Kidney (tissue), 13 donors: ENCODE measurements at regions not wholly inside any gene's neighbourhood (a gene's known extent, or its start where the extent isn't known, plus 50 kb on each side); places are given as distances from the start of the nearest gene placed in this dataset.
A peak's percentile ranks its signal among the peaks of the same experiment; 100 is the strongest.
"Not testable (repeated sequence)": the region's sequence is repeated elsewhere in the genome, so short reads cannot be mapped to it uniquely, and the experiment has no call there.

ENCODE experiments used
- DNase-seq, 5 donors: peaks; one replicate each; pipeline ENCODE4 v3.0.0-alpha.2; 2013 to 2020
- FAIRE-seq: peaks from 2 replicates; lab custom pipeline; 2012; peaks lifted over from hg19 to GRCh38; lab: Jason Lieb, UNC
- H3K27ac ChIP-seq, 2 donors: one replicate each; pipeline ENCODE4 v1.7.0; 2013; ENCODE audit warnings: low read depth in 2 of 2, low read length in 2 of 2, inconsistent platforms in 1 of 2
- H3K27me3 ChIP-seq: one replicate; pipeline ENCODE4 v1.7.1; 2013; ENCODE audit warnings: low read length, inconsistent platforms; ENCODE audit not compliant: control insufficient read depth, insufficient read depth
- H3K36me3 ChIP-seq, 3 donors: one replicate each; pipeline versions ENCODE4 v1.7.0 to v1.7.1; 2013; ENCODE audit warnings: low read length in 3 of 3, control low read depth in 1 of 3, inconsistent platforms in 1 of 3; ENCODE audit not compliant: insufficient read depth in 3 of 3, control insufficient read depth in 2 of 3
- H3K4me1 ChIP-seq, 3 donors: one replicate each; pipeline versions ENCODE4 v1.7.0 to v1.7.1; 2013; ENCODE audit warnings: low read length in 3 of 3, inconsistent platforms in 1 of 3, low read depth in 1 of 3; ENCODE audit not compliant: control insufficient read depth in 2 of 3, insufficient read depth in 2 of 3
- H3K4me3 ChIP-seq, 3 donors: one replicate each; pipeline versions ENCODE4 v1.7.0 to v1.8.1; 2013; ENCODE audit warnings: low read length in 3 of 3, control low read depth in 1 of 3, inconsistent platforms in 1 of 3
- H3K9ac ChIP-seq, 3 donors: one replicate each; pipeline versions ENCODE4 v1.7.0 to v1.7.1; 2013; ENCODE audit warnings: low read length in 3 of 3, control low read depth in 1 of 3, inconsistent platforms in 1 of 3
- H3K9me3 ChIP-seq, 3 donors: one replicate each; pipeline versions ENCODE4 v1.7.0 to v1.7.1; 2013; ENCODE audit warnings: low read length in 3 of 3, control low read depth in 1 of 3, inconsistent platforms in 1 of 3; ENCODE audit not compliant: control insufficient read depth in 2 of 3, insufficient read depth in 1 of 3
- intact Hi-C: fragments of 100-400 bp; cut with DNase I; formaldehyde crosslinking; loops from one replicate; pipeline ENCODE4 v1.11.1; 2022
- TF ChIP-seq, protein P1 (sequence below): IDR thresholded peaks from 3 replicates; pipeline ENCODE4 v1.5.1; 2012; ENCODE audit warnings: mild to moderate bottlenecking, moderate library complexity, borderline replicate concordance; ENCODE audit not compliant: insufficient read depth; ENCODE audit errors: extremely low read depth
- donor health status: control.
- donor health status: control.
- donor health status: control.
- donor health status: control.
- donor health status: control.
- donor health status: DM: yes; HTN: yes; CAD: no.
- donor health status: Normal renal cell carcinoma (clear cell type).

DNA sequence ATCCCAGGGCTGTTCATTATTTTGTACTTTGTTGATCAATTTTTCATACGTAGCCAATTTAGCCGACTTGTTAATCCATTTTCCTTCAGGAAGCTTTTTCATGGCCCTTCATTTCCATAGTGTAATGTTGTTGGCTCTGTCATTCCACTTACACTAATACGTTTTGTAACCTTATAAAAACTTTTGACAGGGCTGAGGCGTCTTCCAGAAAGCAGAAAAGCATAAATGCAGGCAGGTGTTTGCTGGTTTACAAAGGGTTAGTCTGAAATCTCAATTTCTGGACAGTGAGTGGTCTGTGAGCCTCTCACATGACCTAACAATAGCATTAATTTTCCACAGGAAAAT, 444.0 kb downstream of the OTOL1 start:
- H3K4me1 ChIP-seq = no peaks in the 10 kb centered on the region
- H3K9me3 ChIP-seq = no peaks in the 10 kb centered on the region
- DNase-seq (no peak), FAIRE-seq (no peak)
- no peaks in the 10 kb centered on the region for H3K36me3 ChIP-seq
- TF ChIP-seq, protein P1, sequence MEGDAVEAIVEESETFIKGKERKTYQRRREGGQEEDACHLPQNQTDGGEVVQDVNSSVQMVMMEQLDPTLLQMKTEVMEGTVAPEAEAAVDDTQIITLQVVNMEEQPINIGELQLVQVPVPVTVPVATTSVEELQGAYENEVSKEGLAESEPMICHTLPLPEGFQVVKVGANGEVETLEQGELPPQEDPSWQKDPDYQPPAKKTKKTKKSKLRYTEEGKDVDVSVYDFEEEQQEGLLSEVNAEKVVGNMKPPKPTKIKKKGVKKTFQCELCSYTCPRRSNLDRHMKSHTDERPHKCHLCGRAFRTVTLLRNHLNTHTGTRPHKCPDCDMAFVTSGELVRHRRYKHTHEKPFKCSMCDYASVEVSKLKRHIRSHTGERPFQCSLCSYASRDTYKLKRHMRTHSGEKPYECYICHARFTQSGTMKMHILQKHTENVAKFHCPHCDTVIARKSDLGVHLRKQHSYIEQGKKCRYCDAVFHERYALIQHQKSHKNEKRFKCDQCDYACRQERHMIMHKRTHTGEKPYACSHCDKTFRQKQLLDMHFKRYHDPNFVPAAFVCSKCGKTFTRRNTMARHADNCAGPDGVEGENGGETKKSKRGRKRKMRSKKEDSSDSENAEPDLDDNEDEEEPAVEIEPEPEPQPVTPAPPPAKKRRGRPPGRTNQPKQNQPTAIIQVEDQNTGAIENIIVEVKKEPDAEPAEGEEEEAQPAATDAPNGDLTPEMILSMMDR = no peak
- H3K9ac ChIP-seq = no peak overlapping the region
- no peaks in the 10 kb centered on the region for H3K27me3 ChIP-seq
- H3K27ac ChIP-seq = no peak overlapping the region
- no peak overlapping the region for H3K4me3 ChIP-seq
- intact Hi-C loops = no loop called here

DNA sequence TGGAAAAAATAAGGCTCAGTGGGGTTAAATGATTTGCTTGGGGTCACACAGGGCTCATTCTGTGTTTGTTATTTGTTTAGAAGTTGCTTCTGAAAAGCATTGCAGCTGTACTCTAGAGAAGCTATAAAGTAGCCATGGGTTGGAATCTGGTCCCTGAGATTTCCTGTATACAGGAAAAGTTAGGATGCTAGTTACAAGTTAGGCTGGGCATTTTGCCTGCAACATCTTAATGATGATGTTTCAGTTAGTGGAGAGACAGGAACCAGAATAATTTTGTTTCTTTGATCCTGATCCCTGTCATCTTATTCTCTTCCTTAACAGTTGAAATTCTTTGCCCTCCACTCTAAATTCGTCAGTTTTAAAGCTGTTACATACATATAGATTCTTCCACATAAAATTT, 445.3 kb downstream of the OTOL1 start:
- intact Hi-C loops = no loop called here

DNA sequence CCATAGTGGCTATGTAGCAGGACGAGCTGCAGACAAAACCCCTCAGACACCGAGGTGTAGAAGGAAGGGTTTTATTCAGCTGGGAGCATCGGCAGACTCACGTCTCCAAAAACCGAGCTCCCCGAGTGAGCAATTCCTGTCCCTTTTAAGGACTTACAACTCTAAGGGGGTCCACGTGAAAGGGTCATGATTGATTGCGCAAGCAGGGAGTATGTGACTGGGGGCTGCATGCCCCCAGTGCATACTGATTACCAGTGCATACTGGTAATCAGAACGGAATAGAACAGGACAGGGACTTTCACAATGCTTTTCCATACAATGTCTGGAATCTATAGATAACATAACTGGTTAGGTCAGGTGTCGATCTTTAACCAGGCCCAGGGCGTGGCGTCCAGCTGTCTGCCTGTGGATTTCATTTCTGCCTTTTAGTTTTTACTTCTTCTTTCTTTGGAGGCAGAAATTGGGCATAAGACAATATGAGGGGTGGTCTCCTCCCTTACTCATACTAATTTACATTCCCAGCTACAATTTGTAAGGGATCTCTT, 447.3 kb downstream of the OTOL1 start:
- H3K27ac ChIP-seq, H3K27me3 ChIP-seq, intact Hi-C loops, FAIRE-seq, H3K36me3 ChIP-seq, H3K4me3 ChIP-seq, H3K9ac ChIP-seq, H3K4me1 ChIP-seq, H3K9me3 ChIP-seq, DNase-seq: not testable (repeated sequence)

More for the DNA sequence above, 445.3 kb downstream of the OTOL1 start:
- H3K4me3 ChIP-seq = no peak overlapping the region
- H3K36me3 ChIP-seq = no peaks in the 10 kb centered on the region
- no peaks in the 10 kb centered on the region for H3K9me3 ChIP-seq
- FAIRE-seq (no peak), DNase-seq (peak in 2 of 5 donors; percentile 2 to 10)
- no peak overlapping the region for H3K9ac ChIP-seq
- no peaks in the 10 kb centered on the region for H3K4me1 ChIP-seq
- H3K27ac ChIP-seq = no peak overlapping the region
- TF ChIP-seq, protein P1 = no peak
- no peaks in the 10 kb centered on the region for H3K27me3 ChIP-seq

DNA sequence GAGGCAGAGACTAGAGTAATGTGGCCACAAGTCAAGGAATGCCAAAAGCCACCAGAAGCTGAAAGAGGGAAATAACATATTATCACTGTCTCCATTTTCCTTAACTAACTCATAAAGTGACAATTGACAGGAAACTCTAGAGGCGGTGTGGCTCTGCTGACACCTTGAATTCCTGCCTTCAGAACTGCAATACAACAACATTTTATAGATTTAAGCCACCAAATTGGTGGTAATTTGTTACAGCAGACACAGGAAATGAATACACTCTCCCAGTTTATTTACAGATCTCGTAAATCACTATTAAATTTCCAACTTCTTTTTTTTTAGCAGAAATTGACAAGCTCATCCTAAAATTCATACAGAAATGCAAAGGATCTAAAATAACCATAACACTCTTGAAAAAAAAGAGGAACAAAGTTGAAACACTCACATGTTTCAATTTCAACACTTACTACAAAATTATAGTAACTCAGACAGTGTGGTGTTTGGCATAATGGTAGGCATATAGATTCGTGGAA, 449.9 kb downstream of the OTOL1 start:
- Histone ChIP-seq H3K4me3 (no peak overlapping the region), H3K9ac (no peak overlapping the region), H3K27me3 (no peaks in the 10 kb centered on the region), H3K27ac (no peak overlapping the region), H3K4me1 (no peaks in the 10 kb centered on the region), H3K36me3 (no peaks in the 10 kb centered on the region), H3K9me3 (no peaks in the 10 kb centered on the region)
- FAIRE-seq = no peak
- DNase-seq = no peak
- intact Hi-C loops = no loop called here
- TF ChIP-seq, protein P1 = no peak
